HG02884 (cell line): ENCODE measurements at regions not wholly inside any gene's neighbourhood (a gene's known extent, or its start where the extent isn't known, plus 50 kb on each side); places are given as distances from the start of the nearest gene placed in this dataset.
"Not testable (repeated sequence)": the region's sequence is repeated elsewhere in the genome, so short reads cannot be mapped to it uniquely, and the experiment has no call there.

Source experiments
- ATAC-seq: cut with Tn5 transposase; IDR thresholded peaks from one replicate; pipeline ENCODE4 v1.9.1; 2021; ENCODE audit warnings: mild to moderate bottlenecking, moderate library complexity; ENCODE audit not compliant: unreplicated experiment

DNA sequence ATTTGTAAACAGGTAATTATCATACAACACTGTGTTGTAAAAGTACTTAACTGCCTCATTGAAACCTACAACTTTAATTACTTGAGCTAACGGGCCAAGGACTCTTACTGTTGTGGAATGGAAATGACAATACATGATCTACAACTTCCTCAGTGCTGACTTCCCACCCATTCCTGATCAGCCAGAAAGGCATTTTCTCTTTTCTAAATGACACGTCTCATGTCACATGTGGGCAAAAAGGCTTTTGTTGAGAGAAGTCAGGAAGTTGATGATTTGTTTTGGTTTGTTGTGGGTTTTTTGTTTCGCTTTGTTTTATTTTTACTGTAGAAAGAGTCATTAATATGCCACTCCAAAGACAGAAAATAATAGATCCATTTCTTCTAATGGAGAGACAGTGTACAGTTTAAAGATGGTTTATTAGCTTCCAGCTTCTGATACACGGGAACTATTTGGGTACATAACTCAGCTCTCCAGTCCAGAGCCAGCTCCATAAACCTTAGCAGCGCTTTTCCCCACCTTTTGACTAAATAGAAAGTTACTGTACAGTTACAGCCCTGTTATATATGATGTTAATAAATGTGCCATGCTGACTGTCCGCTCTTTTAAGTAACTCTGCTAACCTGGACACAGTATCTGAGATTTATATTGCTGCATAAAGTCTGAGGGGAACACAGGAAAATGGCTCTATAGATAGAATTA lies 509.4 kb upstream of the API5 start:
- ATAC-seq, result no peak

DNA sequence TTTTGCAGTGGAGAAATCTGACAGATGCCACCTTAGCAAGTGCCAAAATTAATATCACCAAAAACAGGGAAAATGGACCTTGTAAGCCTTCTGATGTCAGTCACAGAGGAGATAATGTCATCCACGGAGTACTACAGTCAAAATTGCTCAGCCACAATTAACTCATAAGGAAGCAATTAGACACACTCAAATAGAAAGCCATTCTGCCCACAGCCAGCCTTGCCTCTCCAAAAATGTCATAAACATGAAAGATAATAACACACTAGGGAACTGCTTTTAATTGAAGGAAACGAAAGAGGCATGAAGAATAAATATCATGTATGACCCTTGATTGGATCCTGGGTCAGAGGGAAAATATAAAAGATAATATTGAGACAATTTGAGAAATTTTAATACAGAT lies 505.6 kb upstream of the API5 start:
- no peak for ATAC-seq

DNA sequence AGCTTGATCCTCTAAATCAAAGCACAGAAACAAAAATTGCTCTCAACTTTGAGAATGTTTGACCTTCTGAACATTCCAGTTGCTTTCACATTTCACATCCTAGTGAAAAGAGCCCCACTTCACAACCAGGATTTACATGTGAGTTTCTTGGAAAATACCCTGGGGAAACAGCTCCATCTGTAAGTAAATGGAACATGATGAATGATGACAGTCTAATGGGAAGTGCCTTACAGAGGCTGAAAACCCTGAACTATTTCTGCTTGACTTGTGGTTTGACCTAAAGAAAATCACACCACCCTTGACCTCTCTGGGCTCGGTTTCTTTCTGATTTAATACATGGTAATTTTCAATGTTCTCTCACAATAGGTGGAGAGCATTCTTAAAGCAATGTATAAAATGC lies 499.4 kb upstream of the API5 start:
- ATAC-seq, result no peak

DNA sequence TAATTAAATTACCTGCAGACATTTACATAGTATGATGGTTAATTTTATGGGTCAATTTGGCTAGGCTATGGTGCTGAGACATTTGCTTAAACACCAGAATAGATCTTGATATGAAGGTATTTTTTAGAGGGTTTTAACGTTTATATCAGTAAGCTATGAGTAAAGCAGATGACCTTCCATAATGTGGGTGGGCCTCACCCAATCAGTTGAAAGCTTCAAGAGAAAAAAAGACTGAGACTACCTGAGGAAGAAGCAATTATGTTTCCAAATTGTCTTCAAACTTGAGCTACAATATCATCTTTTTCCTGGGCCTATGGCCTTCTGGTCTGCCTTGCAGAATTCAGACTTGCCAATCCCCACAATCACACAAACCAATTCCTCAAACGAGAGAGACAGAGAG lies 498.8 kb upstream of the API5 start:
- ATAC-seq, result no peak

DNA sequence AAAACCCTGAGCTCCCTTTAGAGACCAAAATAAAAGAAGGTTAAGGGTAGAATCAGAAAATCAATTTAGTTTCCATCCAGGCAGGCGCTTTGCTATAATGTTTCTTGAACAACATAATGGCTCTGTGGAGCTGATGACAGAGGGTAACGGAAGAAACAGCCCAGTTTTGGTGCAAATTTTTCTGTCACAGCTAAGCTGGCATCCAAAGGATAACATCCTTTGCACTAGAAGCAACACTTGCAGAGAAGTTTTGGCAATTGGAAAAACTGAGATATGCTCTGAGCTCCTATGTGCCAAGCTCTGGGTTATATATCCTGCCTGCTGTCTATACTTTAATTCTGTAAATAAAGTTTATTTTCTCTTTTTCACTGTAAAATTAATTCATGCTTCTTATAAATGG lies 495.3 kb upstream of the API5 start:
- ATAC-seq, result no peak

DNA sequence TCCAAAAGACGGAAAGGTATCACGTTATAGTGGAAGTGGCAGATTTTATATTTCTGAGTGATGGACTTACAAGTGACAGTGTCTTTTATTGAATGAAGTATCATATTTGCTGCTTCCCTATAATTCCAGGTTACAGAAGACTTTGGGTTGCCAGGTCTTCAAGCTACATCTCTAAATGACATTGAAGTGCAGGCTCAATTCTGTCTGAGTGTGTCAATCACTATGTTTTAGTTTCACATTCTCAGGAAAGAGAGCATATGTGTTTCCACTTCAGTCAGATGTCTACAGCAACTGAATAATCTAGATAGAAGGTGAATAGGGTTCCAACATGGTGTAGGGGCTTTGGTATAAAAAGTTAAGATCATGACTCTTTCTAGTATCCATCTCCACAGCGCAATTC lies 492.7 kb upstream of the API5 start:
- no peak for ATAC-seq

DNA sequence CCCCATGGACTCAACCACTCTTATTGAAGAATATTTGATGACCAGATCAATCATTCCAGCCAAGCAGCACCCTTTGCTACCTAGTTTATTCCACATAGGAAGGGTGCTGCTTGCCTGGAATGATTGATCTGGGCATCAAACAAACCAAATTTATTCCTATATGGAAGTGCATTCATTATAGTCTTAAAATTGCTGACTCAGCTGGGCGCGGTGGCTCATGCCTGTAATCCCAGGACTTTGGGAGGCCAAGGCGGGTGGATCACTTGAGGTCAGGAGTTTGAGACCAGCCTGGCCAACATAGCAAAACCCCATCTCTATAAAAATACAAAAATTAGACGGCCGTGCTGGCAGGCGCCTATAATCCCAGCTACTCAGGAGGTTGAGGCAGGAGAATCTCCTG lies 489.6 kb upstream of the API5 start:
- ATAC-seq, result not testable (repeated sequence)

DNA sequence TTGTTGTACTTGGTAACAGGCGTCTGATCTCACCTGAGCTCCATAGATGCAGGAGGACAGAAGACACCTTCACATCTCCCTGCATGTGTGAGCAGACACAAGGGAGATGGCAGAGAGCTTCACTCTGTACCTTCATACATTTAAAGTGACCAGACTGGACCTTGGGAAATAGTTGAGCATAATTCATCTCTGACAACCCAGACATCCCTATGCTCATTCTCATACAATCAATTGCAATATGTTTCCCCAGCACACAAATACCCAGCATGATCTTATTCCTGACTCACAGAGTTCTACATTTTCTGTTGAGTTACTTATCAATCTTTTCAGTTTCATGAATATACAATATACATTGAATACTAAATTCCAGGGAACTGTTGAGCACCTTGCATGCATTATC lies 488.2 kb upstream of the API5 start:
- no peak for ATAC-seq

DNA sequence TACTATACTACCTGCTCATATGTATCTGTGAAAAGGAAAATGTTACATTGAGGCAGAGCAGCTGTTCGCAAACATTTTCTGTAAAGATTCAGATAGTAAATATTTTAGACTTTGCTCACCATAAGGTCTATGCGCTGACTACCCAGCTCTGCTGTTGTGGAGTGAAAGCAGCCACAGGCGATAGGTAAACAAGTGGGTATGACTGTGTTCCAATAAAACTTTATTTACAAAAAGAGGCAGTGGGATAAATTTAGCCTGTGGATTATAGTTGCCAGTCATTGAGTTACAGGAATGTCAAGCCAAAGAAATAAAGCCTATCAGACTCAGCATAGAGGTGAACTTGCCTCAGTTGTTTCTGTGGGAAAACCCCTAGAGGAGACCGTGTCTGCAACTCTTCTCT lies 487.7 kb upstream of the API5 start:
- no peak for ATAC-seq

DNA sequence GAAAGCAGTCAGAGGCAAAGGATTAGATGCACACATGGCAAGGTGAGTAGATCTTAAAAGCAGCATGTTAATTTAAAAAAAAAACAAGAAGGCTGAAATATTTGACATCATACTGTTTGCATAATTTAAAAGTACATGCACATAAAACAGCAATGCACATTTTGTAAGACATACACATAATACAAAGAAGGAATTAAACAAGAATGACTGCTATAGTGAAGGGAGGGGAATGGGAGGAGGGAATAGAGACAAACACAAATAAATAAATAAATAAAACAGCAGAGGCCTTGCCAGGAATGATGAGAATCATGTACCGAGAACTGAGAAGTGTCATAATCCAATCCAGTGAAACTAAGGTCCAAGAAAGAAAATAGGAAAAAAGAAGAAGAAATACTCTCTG lies 486.2 kb upstream of the API5 start:
- no peak for ATAC-seq

DNA sequence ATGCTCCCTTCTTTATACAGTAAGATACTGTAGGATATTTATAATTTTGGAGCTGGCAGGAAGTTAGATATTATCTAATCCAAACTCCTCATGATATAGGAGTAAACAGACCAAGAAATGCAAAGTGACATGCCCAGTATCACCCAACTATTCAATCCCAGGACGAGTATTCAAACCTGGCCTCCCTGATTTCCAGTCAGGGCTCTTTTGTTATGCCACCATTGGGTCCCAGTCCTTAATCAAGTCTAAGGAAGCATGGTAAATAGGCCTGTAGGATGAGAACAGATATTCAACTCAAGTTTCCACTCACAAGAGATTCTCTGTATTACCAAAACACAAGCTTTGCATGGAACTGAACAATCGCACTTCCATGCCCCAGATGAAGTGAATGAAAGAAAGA lies 484.0 kb upstream of the API5 start:
- ATAC-seq, result no peak

DNA sequence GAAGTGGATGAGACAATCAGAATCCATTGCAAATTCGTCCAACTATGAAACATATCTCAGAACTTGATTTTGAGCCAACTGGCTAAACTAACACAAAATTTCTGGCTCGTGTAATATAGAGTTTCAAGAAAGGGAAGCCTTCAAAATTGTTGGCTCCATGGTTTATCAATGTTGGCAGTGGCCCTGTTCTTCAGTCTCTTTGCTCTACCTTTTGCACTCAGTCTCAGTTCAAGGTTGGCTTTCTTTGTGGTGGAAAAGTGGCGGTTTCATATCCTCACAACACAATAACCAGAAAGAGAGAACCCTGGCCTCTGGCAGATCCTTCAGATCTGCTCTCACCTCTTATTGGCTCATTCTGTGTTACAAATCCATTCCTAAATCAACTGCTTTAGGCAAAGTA lies 473.8 kb upstream of the API5 start:
- ATAC-seq, result no peak

DNA sequence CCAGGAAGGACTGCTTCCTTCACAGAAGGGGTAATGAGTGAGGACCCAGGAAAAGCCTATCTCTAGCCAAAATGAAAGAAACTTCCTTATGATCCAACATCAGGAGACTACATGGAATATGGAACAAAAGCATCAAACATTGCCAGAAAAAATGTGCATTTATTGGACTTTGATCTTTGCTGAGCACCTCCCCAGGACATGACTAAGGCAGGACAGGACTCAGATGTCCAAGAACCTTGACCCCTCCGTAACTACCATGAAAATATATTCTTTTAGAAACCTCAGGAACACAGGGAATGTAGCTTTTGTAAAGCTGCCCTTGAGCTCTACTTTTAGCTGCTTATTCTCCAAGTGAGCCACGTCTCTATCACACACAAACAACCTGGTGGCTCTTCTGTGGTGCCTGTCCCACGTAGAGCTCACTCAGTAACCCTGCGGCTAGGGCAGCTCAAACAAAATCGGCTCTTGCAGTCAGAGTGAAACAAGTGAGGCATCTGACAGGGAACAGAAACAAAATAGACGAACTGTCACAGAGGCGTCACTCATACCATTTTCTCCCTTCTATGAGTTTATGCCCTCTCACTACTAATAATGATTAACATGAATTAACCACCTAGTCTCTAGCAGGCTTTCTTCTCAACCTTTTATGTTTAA lies 471.5 kb upstream of the API5 start:
- no peak for ATAC-seq

DNA sequence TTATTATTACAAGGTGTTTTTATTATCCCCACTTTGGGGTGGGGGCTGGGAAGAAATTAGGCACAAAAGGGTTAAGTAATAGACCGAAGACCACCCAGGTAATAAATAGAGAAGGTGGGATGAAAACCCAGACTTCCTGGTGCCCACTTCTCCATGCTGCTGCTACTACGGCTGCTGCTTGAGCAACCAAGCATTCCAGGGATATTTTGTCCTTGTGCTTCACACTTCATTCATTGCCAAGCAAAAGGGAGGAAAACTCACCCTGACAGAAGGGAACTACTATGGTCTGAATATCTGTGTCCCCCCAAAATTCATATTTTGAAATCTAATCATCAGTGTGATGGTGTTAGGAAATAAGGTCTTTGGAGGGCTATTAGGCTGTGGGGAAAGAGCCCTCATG lies 470.9 kb upstream of the API5 start:
- no peak for ATAC-seq

DNA sequence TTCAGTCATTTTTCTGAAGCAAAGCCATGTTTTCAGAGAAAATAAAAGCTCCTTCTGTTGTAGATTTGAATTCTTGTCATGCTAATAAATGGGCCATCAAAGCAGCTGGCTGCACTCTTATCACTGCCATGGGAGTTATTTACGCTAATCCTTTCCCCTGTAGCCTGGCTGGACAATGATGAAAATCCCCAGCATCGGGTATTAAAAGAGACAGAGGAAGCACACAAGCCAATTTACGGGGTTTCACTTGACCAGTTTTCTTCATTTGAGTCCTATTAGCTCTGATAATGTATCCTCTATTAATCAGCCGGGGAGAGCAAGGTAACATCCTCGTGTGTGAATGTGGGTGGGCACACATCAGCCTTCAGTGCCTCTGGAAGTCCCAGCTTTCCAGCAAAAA lies 470.2 kb upstream of the API5 start:
- ATAC-seq, result no peak

DNA sequence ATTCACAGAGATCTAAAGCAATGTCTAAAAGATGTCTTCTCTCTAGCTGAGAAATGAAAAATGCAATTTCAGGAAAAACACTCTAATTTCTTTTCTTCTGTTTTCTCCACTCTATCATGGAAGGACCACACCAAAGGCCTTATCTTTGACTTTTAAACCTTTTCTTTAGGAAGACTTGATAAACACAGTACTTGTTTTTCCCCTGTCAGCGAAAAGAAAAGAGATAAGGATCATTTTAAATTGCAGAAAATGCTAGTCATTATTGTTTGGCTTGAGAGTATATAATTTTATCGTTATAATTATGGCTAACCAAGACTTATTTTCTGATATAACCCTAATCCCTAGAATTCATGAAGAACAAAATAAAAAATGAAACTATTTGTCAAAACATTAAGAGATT lies 462.4 kb upstream of the API5 start:
- ATAC-seq, result no peak

DNA sequence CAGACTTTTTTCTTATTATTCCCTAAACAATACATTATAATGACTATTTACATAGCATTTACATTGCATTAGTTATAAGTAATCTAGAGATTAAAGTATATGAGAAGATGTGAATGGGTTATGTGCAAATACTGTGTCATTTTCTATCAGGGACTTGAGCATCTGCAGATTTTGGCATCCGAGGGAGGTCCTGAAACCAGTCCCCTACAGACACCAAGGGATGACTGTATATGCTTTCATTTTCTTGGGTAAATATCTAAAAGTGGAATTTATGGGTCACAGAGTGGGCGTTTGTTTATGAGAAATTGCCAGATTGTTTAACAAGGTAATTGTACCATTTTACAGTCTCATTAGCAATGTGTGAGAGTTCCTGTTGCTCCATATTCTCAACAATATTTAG lies 454.5 kb upstream of the API5 start:
- no peak for ATAC-seq

DNA sequence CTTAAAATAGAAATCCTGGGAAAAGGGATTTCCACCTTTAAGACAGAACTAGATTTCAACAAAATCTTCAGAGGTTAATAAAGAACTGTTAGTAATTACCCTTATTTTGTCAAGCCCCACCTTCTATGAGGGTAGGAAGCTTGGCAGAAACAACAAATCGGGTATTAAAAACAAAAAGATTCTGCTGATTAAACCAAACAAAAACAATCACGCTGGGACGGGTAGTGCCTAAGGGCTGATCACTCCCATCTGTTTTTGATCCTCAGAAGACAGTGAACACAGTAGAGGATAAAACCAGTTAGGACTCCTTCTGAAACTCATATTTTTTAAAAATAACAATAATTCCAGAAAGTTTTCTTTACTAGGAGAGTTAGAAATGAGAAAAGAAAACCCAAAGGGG lies 441.3 kb upstream of the API5 start:
- ATAC-seq, result no peak

DNA sequence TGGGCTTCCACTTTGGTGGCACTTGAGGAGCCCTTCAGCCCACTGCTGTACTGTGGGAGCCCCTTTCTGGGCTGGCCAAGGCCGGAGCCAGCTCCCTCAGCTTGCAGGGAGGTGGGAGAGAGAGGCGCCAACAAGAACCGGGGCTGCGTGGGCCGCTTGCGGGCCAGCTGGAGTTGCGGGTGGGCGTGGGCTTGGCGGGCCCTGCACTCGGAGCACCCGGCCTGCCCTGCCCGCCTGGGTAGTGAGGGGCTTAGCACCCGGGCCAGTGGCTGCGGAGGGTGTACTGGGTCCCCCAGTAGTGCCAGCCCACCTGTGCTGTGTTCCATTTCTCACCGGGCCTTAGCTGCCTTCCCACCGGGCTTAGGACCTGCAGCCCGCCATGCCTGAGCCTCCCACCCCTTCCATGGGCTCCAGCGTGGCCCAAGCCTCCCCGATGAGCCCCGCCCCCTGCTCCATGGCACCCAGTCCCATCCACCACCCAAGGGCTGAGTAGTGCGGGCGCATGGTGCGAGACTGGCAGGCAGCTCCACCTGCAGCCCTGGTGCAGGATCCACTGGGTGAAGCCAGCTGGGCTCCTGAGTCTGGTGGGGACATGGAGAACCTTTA lies 437.9 kb upstream of the API5 start:
- ATAC-seq, result not testable (repeated sequence)

DNA sequence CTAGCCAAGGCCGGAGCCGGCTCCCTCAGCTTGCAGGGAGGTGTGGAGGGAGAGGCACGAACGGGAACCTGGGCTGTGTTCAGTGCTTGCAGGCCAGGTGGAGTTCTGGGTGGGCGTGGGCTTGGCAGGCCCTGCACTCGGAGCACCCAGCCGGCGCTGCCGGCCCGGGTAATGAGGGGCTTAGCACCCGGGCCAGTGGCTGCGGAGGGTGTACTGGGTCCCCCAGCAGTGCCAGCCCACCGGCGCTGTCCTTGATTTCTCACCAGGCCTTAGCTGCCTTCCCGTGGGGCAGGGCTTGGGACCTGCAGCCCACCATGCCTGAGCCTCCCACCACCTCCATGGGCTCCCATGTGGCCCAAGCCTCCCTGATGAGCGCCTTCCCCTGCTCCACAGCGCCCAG lies 430.5 kb upstream of the API5 start:
- not testable (repeated sequence) for ATAC-seq

DNA sequence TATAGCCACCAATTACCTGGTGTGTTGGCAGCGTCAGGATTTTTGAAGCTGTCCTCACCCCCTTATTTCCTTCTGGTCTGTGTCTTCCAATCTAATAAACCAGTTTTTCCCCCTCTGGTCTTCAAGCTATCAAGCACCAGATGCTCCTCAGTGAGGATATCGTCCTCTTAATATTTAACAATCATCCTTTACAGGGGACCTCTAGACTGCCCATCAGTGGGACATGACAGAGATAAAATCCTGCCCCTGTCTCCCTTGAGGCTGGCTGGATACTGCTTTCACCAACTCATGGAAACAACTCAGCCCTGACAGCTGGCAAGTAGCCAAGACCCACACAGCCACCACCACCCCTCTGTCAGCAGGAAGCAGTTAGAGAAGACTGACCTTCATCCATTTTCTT lies 421.0 kb upstream of the API5 start:
- ATAC-seq, result no peak

DNA sequence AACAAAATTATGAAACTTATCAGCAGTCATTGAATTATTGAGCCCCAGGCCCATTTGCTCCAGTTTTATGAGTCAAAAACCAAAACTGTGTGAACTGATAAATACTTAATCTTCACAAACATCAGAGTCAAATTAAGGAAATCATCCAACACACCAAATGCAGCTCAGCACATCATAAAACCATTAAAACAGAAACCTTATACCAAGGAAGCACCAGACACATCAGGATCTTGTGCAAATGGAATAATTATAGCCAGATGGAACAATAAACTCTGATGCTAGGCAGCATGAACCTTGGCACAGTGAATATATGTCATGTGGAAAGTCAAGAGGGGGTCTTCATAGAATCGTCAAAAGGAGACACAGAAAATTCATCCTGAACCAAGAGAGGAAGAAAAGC lies 410.7 kb upstream of the API5 start:
- no peak for ATAC-seq

DNA sequence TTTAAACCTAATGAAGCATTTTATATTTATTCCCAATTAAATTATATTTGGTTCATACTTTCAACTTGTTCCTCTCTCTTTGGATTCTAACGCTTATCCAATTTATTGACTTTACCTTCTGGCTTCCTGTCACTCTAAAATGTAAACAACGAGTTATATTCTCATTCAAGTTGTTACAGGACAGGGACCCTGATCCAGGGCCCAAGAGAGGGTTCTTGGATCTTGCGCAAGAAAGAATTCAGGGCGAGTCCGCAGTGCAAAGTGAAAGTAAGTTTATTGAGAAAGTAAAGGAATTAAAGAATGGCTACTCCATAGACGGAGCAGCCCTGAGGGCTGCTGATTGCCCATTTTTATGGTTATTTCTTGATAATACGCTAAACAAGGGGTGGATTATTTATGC lies 405.6 kb upstream of the API5 start:
- ATAC-seq, result no peak
